ENCODE measurements at regions not wholly inside any gene's neighbourhood (a gene's known extent, or its start where the extent isn't known, plus 50 kb on each side); places are given as distances from the start of the nearest gene placed in this dataset.

DNA sequence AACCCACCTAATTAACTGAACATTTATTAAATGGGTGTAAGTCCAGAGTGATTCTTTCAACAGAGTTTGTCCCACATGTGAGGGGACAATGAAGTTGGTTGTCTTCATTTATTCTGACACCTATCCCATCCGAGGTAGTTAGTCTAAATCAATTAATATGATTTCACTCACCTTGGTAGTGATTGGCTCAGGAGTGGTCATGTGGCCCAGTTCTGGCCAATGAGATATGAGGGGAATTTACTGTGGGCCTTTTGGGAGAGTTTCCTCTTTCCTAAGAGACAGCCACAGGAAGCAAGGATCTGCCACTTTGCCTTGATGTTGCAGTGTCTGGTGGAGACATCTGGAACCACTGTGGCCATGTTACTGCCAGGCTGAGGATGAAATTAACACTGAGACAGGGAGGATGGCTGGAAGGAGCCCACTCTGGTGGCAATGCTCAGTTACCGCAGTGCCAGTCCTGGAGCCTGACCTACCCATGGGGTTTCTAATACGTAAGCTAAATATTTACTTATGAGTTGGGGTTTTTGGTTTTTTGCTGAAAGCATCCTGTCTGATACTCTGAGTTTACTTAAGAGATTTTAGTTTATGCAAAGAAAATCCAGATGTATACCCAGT is 118.6 kb downstream of the FGF18 start:
- no peak for ATAC-seq
- H3K27ac Mint-ChIP-seq = no peak overlapping the region
- ChIA-PET POLR2A (no interaction called here), CTCF (interaction anchor here (0.6 kb wide), 1 partner anchor 11 kb away, joined by 4 read pairs; no protein-coding TSS in a partner anchor)
- peaks cover 39% of the 10 kb centered on the region for H3K4me1 Mint-ChIP-seq
- peaks cover 6% of the 10 kb centered on the region; the same call in 1 of the 2 replicates for H3K27me3 Mint-ChIP-seq (ENCODE audit: low read depth)
- peaks cover 3% of the 10 kb centered on the region for H3K9me3 Mint-ChIP-seq
- TF ChIP-seq ARID4B (CRISPR knock-in tag; IDR thresholded peaks at IDR 0.05; ENCODE audit: borderline replicate concordance) (no peak), E2F1 (CRISPR knock-in tag; IDR thresholded peaks at IDR 0.05) (no peak), JUN (CRISPR knock-in tag; IDR thresholded peaks at IDR 0.05) (no peak), ELF4 (CRISPR knock-in tag; IDR thresholded peaks at IDR 0.05; ENCODE audit: low read depth) (no peak), AFF4 (CRISPR knock-in tag; IDR thresholded peaks at IDR 0.05; ENCODE audit: borderline replicate concordance) (no peak), NFE2L1 (CRISPR knock-in tag; IDR thresholded peaks at IDR 0.05) (no peak), PREB (CRISPR knock-in tag; IDR thresholded peaks at IDR 0.05; ENCODE audit: borderline replicate concordance) (no peak), NFYB (CRISPR knock-in tag; conservative IDR thresholded peaks at IDR 0.05; ENCODE audit: low read depth) (peak; percentile 68), USF1 (CRISPR knock-in tag; IDR thresholded peaks at IDR 0.05) (peak; percentile 23; the same call in 1 of the 2 replicates), ZNF263 (CRISPR knock-in tag; IDR thresholded peaks at IDR 0.05; ENCODE audit: low read depth) (no peak)
- TF ChIP-seq, protein P1, sequence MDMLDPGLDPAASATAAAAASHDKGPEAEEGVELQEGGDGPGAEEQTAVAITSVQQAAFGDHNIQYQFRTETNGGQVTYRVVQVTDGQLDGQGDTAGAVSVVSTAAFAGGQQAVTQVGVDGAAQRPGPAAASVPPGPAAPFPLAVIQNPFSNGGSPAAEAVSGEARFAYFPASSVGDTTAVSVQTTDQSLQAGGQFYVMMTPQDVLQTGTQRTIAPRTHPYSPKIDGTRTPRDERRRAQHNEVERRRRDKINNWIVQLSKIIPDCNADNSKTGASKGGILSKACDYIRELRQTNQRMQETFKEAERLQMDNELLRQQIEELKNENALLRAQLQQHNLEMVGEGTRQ (CRISPR knock-in tag; IDR thresholded peaks at IDR 0.05) = peak; percentile 73
- TF ChIP-seq, protein P2, sequence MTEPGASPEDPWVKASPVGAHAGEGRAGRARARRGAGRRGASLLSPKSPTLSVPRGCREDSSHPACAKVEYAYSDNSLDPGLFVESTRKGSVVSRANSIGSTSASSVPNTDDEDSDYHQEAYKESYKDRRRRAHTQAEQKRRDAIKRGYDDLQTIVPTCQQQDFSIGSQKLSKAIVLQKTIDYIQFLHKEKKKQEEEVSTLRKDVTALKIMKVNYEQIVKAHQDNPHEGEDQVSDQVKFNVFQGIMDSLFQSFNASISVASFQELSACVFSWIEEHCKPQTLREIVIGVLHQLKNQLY (CRISPR knock-in tag; IDR thresholded peaks at IDR 0.05) = no peak
- H3K36me3 Mint-ChIP-seq = no peaks in the 10 kb centered on the region
- no peak for DNase-seq (ENCODE audit: low spot score)
- H3K4me3 Mint-ChIP-seq = no peak overlapping the region

All from WTC11 (cell line).